ENCODE measurements at regions not wholly inside any gene's neighbourhood (a gene's known extent, or its start where the extent isn't known, plus 50 kb on each side); places are given as distances from the start of the nearest gene placed in this dataset.

GRCh38 chr1:22291057-22291456 is 148.2 kb upstream of the WNT4 start:
- no peak for TF ChIP-seq EP300 (IDR thresholded peaks at IDR 0.05; ENCODE audit: borderline replicate concordance)
- no peak for TF ChIP-seq YY1 (IDR thresholded peaks at IDR 0.05; ENCODE audit: low read depth)
- TF ChIP-seq REST (IDR thresholded peaks at IDR 0.05; ENCODE audit: low read depth) = no peak
- no peak for TF ChIP-seq EGR1 (IDR thresholded peaks at IDR 0.05)
- TF ChIP-seq FOXM1 (IDR thresholded peaks at IDR 0.05; ENCODE audit: borderline replicate concordance, low read depth) = no peak

GRCh38 chr1:22291494-22291893 is 148.6 kb upstream of the WNT4 start:
- TF ChIP-seq NFIC (IDR thresholded peaks at IDR 0.05) = no peak

GRCh38 chr1:22292011-22292788 is 149.3 kb upstream of the WNT4 start:
- TF ChIP-seq MAX (IDR thresholded peaks at IDR 0.05) = no peak
- no peak for TF ChIP-seq RAD21 (IDR thresholded peaks at IDR 0.05; ENCODE audit: low read depth)
- TF ChIP-seq EGR1 (IDR thresholded peaks at IDR 0.05) = no peak
- no peak for TF ChIP-seq EP300 (IDR thresholded peaks at IDR 0.05; ENCODE audit: borderline replicate concordance)
- no peak for TF ChIP-seq TEAD4 (IDR thresholded peaks at IDR 0.05)
- TF ChIP-seq CREB1 (IDR thresholded peaks at IDR 0.05; ENCODE audit: low read depth) = no peak
- TF ChIP-seq NFIC (IDR thresholded peaks at IDR 0.05) = no peak
- TF ChIP-seq FOXM1 (IDR thresholded peaks at IDR 0.05; ENCODE audit: borderline replicate concordance, low read depth) = no peak
- TF ChIP-seq ZBTB7A (IDR thresholded peaks at IDR 0.05; ENCODE audit: low read depth) = no peak
- no peak for TF ChIP-seq USF1 (IDR thresholded peaks at IDR 0.05)
- TF ChIP-seq YY1 (IDR thresholded peaks at IDR 0.05; ENCODE audit: low read depth) = no peak
- TF ChIP-seq REST (IDR thresholded peaks at IDR 0.05; ENCODE audit: low read depth) = no peak
- TF ChIP-seq CEBPB (IDR thresholded peaks at IDR 0.05) = no peak
- no peak for TF ChIP-seq TAF1 (IDR thresholded peaks at IDR 0.05; ENCODE audit: low read depth)
- no peak for TF ChIP-seq TCF12 (IDR thresholded peaks at IDR 0.05; ENCODE audit: low read depth)

GRCh38 chr1:22295396-22295795 is 152.5 kb upstream of the WNT4 start:
- no peak for TF ChIP-seq EP300 (IDR thresholded peaks at IDR 0.05; ENCODE audit: borderline replicate concordance)
- no peak for TF ChIP-seq TAF1 (IDR thresholded peaks at IDR 0.05; ENCODE audit: low read depth)

GRCh38 chr1:22295856-22296255 is 153.0 kb upstream of the WNT4 start:
- TF ChIP-seq FOXM1 (IDR thresholded peaks at IDR 0.05; ENCODE audit: borderline replicate concordance, low read depth) = no peak
- TF ChIP-seq YY1 (IDR thresholded peaks at IDR 0.05; ENCODE audit: low read depth) = no peak
- no peak for TF ChIP-seq NFIC (IDR thresholded peaks at IDR 0.05)
- TF ChIP-seq CREB1 (IDR thresholded peaks at IDR 0.05; ENCODE audit: low read depth) = no peak
- no peak for TF ChIP-seq REST (IDR thresholded peaks at IDR 0.05; ENCODE audit: low read depth)
- TF ChIP-seq MAX (IDR thresholded peaks at IDR 0.05) = no peak
- no peak for TF ChIP-seq EP300 (IDR thresholded peaks at IDR 0.05; ENCODE audit: borderline replicate concordance)
- TF ChIP-seq TEAD4 (IDR thresholded peaks at IDR 0.05) = no peak
- TF ChIP-seq TAF1 (IDR thresholded peaks at IDR 0.05; ENCODE audit: low read depth) = no peak
- no peak for TF ChIP-seq ZBTB7A (IDR thresholded peaks at IDR 0.05; ENCODE audit: low read depth)
- no peak for TF ChIP-seq CEBPB (IDR thresholded peaks at IDR 0.05)
- no peak for TF ChIP-seq EGR1 (IDR thresholded peaks at IDR 0.05)
- no peak for TF ChIP-seq USF1 (IDR thresholded peaks at IDR 0.05)
- no peak for TF ChIP-seq TCF12 (IDR thresholded peaks at IDR 0.05; ENCODE audit: low read depth)

Data from Ishikawa (cell line).